ENCODE measurements at regions not wholly inside any gene's neighbourhood (a gene's known extent, or its start where the extent isn't known, plus 50 kb on each side); places are given as distances from the start of the nearest gene placed in this dataset.

GRCh38 chr4:18480928-18481327 lies 459.4 kb upstream of the LCORL start:
- no peaks in the 10 kb centered on the region for H3K4me1 ChIP-seq (ENCODE audit: control insufficient read depth in 2 of 2, insufficient read depth in 2 of 2, low read length in 2 of 2)
- no peaks in the 10 kb centered on the region for H3K27me3 ChIP-seq (ENCODE audit: control insufficient read depth in 2 of 2, insufficient read depth in 2 of 2, low read length in 2 of 2)
- H3K4me3 ChIP-seq (ENCODE audit: low read length in 2 of 2) = no peak overlapping the region
- no peak overlapping the region for H3K27ac ChIP-seq (ENCODE audit: low read depth in 2 of 2, low read length in 2 of 2)
- no peaks in the 10 kb centered on the region for H3K9me3 ChIP-seq (ENCODE audit: control insufficient read depth in 2 of 2, low read length in 2 of 2)
- H3K36me3 ChIP-seq (ENCODE audit: control insufficient read depth in 2 of 2, insufficient read depth in 2 of 2, low read length in 2 of 2) = no peaks in the 10 kb centered on the region
- no peak overlapping the region for H3K9ac ChIP-seq (ENCODE audit: low read depth in 1 of 2, low read length in 2 of 2)

DNA sequence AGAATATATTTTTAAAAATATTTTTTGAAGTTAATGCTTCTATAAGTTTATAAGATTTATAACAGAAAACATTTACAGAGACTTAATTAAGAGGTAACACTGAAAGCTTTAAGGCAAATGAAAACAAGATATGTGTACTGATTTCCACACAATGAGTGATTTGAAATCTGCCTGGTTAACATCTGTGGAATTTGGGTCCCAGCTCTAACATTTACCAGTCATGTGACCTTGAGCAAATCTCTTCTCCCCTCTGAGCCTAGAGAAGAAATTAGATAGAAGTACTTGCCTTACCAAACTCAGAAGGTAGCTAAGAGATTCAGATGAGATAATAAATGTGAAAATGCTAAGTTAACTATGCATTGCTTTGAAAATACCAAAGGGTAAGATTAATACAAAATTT lies 458.8 kb upstream of the LCORL start:
- H3K9ac ChIP-seq (ENCODE audit: low read depth in 1 of 2, low read length in 2 of 2) = no peak overlapping the region
- H3K36me3 ChIP-seq (ENCODE audit: control insufficient read depth in 2 of 2, insufficient read depth in 2 of 2, low read length in 2 of 2) = no peaks in the 10 kb centered on the region
- no peaks in the 10 kb centered on the region for H3K27me3 ChIP-seq (ENCODE audit: control insufficient read depth in 2 of 2, insufficient read depth in 2 of 2, low read length in 2 of 2)
- H3K4me1 ChIP-seq (ENCODE audit: control insufficient read depth in 2 of 2, insufficient read depth in 2 of 2, low read length in 2 of 2) = no peaks in the 10 kb centered on the region
- H3K9me3 ChIP-seq (ENCODE audit: control insufficient read depth in 2 of 2, low read length in 2 of 2) = no peaks in the 10 kb centered on the region
- no peak overlapping the region for H3K27ac ChIP-seq (ENCODE audit: low read depth in 2 of 2, low read length in 2 of 2)
- no peak overlapping the region for H3K4me3 ChIP-seq (ENCODE audit: low read length in 2 of 2)

DNA sequence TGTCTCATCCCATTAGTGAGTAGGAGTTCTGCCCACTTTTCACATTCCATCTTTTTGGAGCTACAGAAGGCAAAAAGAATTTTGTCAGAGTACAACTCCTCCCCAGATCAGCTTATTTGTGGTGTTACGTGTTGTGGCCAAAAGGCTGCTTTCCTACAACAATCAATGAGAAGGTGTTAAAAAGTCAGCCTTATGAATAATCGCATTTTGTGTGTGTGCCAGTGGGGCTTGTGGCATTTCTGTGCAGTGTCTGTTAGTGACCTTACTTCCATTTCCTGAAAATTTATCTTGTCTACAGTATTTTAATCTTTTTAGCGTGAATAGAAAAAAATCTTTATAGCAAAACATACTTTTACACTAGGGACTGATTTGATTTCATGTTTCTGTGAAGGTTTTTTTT lies 458.3 kb upstream of the LCORL start:
- Histone ChIP-seq H3K4me3 (ENCODE audit: low read length in 2 of 2) (no peak overlapping the region), H3K36me3 (ENCODE audit: control insufficient read depth in 2 of 2, insufficient read depth in 2 of 2, low read length in 2 of 2) (no peaks in the 10 kb centered on the region), H3K9ac (ENCODE audit: low read depth in 1 of 2, low read length in 2 of 2) (no peak overlapping the region), H3K4me1 (ENCODE audit: control insufficient read depth in 2 of 2, insufficient read depth in 2 of 2, low read length in 2 of 2) (no peaks in the 10 kb centered on the region), H3K27ac (ENCODE audit: low read depth in 2 of 2, low read length in 2 of 2) (no peak overlapping the region), H3K27me3 (ENCODE audit: control insufficient read depth in 2 of 2, insufficient read depth in 2 of 2, low read length in 2 of 2) (no peaks in the 10 kb centered on the region), H3K9me3 (ENCODE audit: control insufficient read depth in 2 of 2, low read length in 2 of 2) (no peaks in the 10 kb centered on the region)

- Histone ChIP-seq H3K4me1 (ENCODE audit: control insufficient read depth in 2 of 2, insufficient read depth in 2 of 2, low read length in 2 of 2) (no peaks in the 10 kb centered on the region), H3K9ac (ENCODE audit: low read depth in 1 of 2, low read length in 2 of 2) (no peak overlapping the region), H3K9me3 (ENCODE audit: control insufficient read depth in 2 of 2, low read length in 2 of 2) (no peaks in the 10 kb centered on the region), H3K36me3 (ENCODE audit: control insufficient read depth in 2 of 2, insufficient read depth in 2 of 2, low read length in 2 of 2) (no peaks in the 10 kb centered on the region), H3K27ac (ENCODE audit: low read depth in 2 of 2, low read length in 2 of 2) (no peak overlapping the region), H3K4me3 (ENCODE audit: low read length in 2 of 2) (no peak overlapping the region), H3K27me3 (ENCODE audit: control insufficient read depth in 2 of 2, insufficient read depth in 2 of 2, low read length in 2 of 2) (no peaks in the 10 kb centered on the region)
These were observed 442.5 kb upstream of the LCORL start for GRCh38 chr4:18463987-18464559.

DNA sequence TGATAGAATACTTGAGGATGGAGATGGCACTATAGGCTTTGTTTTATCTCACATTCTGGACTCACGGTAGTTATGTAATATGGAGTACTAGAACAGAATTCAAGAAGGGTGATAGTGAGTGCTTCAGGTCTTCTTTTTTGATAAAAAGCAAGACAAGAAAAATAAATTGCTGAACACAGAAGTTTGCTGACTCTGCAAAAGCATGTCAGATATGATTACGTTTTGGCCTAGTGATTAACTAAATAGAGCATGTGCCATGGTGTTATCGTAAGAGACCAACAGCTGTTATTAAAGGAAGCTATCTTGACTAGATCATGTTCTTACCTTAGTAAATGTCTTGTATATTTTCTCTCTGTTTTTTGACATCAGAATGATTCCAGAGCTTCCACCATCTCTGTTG lies 436.9 kb upstream of the LCORL start:
- Histone ChIP-seq H3K9me3 (ENCODE audit: control insufficient read depth in 2 of 2, low read length in 2 of 2) (no peaks in the 10 kb centered on the region), H3K4me3 (ENCODE audit: low read length in 2 of 2) (no peak overlapping the region), H3K36me3 (ENCODE audit: control insufficient read depth in 2 of 2, insufficient read depth in 2 of 2, low read length in 2 of 2) (no peaks in the 10 kb centered on the region), H3K9ac (ENCODE audit: low read depth in 1 of 2, low read length in 2 of 2) (no peak overlapping the region), H3K4me1 (ENCODE audit: control insufficient read depth in 2 of 2, insufficient read depth in 2 of 2, low read length in 2 of 2) (peaks cover 3 to 4% of the 10 kb centered on the region in 2 donors), H3K27me3 (ENCODE audit: control insufficient read depth in 2 of 2, insufficient read depth in 2 of 2, low read length in 2 of 2) (no peaks in the 10 kb centered on the region), H3K27ac (ENCODE audit: low read depth in 2 of 2, low read length in 2 of 2) (no peak overlapping the region)

- Histone ChIP-seq H3K9ac (ENCODE audit: low read depth in 1 of 2, low read length in 2 of 2) (no peak overlapping the region), H3K4me1 (ENCODE audit: control insufficient read depth in 2 of 2, insufficient read depth in 2 of 2, low read length in 2 of 2) (peaks cover 3 to 4% of the 10 kb centered on the region in 2 donors), H3K9me3 (ENCODE audit: control insufficient read depth in 2 of 2, low read length in 2 of 2) (no peaks in the 10 kb centered on the region), H3K4me3 (ENCODE audit: low read length in 2 of 2) (no peak overlapping the region), H3K27ac (ENCODE audit: low read depth in 2 of 2, low read length in 2 of 2) (no peak overlapping the region), H3K27me3 (ENCODE audit: control insufficient read depth in 2 of 2, insufficient read depth in 2 of 2, low read length in 2 of 2) (no peaks in the 10 kb centered on the region), H3K36me3 (ENCODE audit: control insufficient read depth in 2 of 2, insufficient read depth in 2 of 2, low read length in 2 of 2) (no peaks in the 10 kb centered on the region)
These were observed 432.8 kb upstream of the LCORL start for GRCh38 chr4:18454349-18454748.

- H3K27me3 ChIP-seq (ENCODE audit: control insufficient read depth in 2 of 2, insufficient read depth in 2 of 2, low read length in 2 of 2) = no peaks in the 10 kb centered on the region
- no peaks in the 10 kb centered on the region for H3K9me3 ChIP-seq (ENCODE audit: control insufficient read depth in 2 of 2, low read length in 2 of 2)
- no peak overlapping the region for H3K27ac ChIP-seq (ENCODE audit: low read depth in 2 of 2, low read length in 2 of 2)
- H3K9ac ChIP-seq (ENCODE audit: low read depth in 1 of 2, low read length in 2 of 2) = no peak overlapping the region
- no peak overlapping the region for H3K4me3 ChIP-seq (ENCODE audit: low read length in 2 of 2)
- no peaks in the 10 kb centered on the region for H3K4me1 ChIP-seq (ENCODE audit: control insufficient read depth in 2 of 2, insufficient read depth in 2 of 2, low read length in 2 of 2)
- no peaks in the 10 kb centered on the region for H3K36me3 ChIP-seq (ENCODE audit: control insufficient read depth in 2 of 2, insufficient read depth in 2 of 2, low read length in 2 of 2)
These were observed 423.6 kb upstream of the LCORL start for GRCh38 chr4:18445110-18445509.

- H3K9ac ChIP-seq (ENCODE audit: low read depth in 1 of 2, low read length in 2 of 2) = no peak overlapping the region
These were observed 422.7 kb upstream of the LCORL start for GRCh38 chr4:18444206-18444605.

GRCh38 chr4:18442957-18443356 lies 421.4 kb upstream of the LCORL start:
- Histone ChIP-seq H3K27me3 (ENCODE audit: control insufficient read depth in 2 of 2, insufficient read depth in 2 of 2, low read length in 2 of 2) (no peaks in the 10 kb centered on the region), H3K9ac (ENCODE audit: low read depth in 1 of 2, low read length in 2 of 2) (no peak overlapping the region), H3K4me1 (ENCODE audit: control insufficient read depth in 2 of 2, insufficient read depth in 2 of 2, low read length in 2 of 2) (no peaks in the 10 kb centered on the region), H3K4me3 (ENCODE audit: low read length in 2 of 2) (no peak overlapping the region), H3K36me3 (ENCODE audit: control insufficient read depth in 2 of 2, insufficient read depth in 2 of 2, low read length in 2 of 2) (no peaks in the 10 kb centered on the region), H3K27ac (ENCODE audit: low read depth in 2 of 2, low read length in 2 of 2) (no peak overlapping the region), H3K9me3 (ENCODE audit: control insufficient read depth in 2 of 2, low read length in 2 of 2) (no peaks in the 10 kb centered on the region)

More at GRCh38 chr4:18444206-18444605, 422.7 kb upstream of the LCORL start:
- no peak overlapping the region for H3K27ac ChIP-seq (ENCODE audit: low read depth in 2 of 2, low read length in 2 of 2)
- no peaks in the 10 kb centered on the region for H3K4me1 ChIP-seq (ENCODE audit: control insufficient read depth in 2 of 2, insufficient read depth in 2 of 2, low read length in 2 of 2)
- H3K9me3 ChIP-seq (ENCODE audit: control insufficient read depth in 2 of 2, low read length in 2 of 2) = no peaks in the 10 kb centered on the region
- H3K4me3 ChIP-seq (ENCODE audit: low read length in 2 of 2) = no peak overlapping the region
- no peaks in the 10 kb centered on the region for H3K27me3 ChIP-seq (ENCODE audit: control insufficient read depth in 2 of 2, insufficient read depth in 2 of 2, low read length in 2 of 2)
- no peaks in the 10 kb centered on the region for H3K36me3 ChIP-seq (ENCODE audit: control insufficient read depth in 2 of 2, insufficient read depth in 2 of 2, low read length in 2 of 2)

GRCh38 chr4:18441676-18442075 lies 420.1 kb upstream of the LCORL start:
- no peak overlapping the region for H3K4me3 ChIP-seq (ENCODE audit: low read length in 2 of 2)
- no peaks in the 10 kb centered on the region for H3K9me3 ChIP-seq (ENCODE audit: control insufficient read depth in 2 of 2, low read length in 2 of 2)
- no peaks in the 10 kb centered on the region for H3K27me3 ChIP-seq (ENCODE audit: control insufficient read depth in 2 of 2, insufficient read depth in 2 of 2, low read length in 2 of 2)
- no peak overlapping the region for H3K9ac ChIP-seq (ENCODE audit: low read depth in 1 of 2, low read length in 2 of 2)
- H3K27ac ChIP-seq (ENCODE audit: low read depth in 2 of 2, low read length in 2 of 2) = no peak overlapping the region
- H3K36me3 ChIP-seq (ENCODE audit: control insufficient read depth in 2 of 2, insufficient read depth in 2 of 2, low read length in 2 of 2) = no peaks in the 10 kb centered on the region
- no peaks in the 10 kb centered on the region for H3K4me1 ChIP-seq (ENCODE audit: control insufficient read depth in 2 of 2, insufficient read depth in 2 of 2, low read length in 2 of 2)

DNA sequence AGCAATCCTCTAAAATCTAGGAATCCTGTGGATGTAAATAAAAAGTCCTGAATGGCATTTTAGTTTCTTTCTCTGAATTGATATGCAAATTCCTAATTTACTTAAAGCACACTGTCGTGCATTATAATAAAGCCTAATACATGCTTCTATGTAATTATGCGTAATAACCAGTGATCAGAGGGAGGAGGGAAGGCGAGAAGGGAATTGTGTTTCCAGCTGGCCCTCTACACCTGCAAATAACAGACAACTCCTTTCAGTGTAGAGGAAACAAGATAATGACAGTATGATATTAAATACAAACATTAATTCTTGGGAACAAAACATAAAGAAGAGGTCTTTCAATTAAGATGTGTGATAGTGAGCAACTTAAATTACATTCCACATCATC lies 419.6 kb upstream of the LCORL start:
- H3K4me3 ChIP-seq (ENCODE audit: low read length in 2 of 2) = no peak overlapping the region
- H3K27ac ChIP-seq (ENCODE audit: low read depth in 2 of 2, low read length in 2 of 2) = no peak overlapping the region
- no peaks in the 10 kb centered on the region for H3K27me3 ChIP-seq (ENCODE audit: control insufficient read depth in 2 of 2, insufficient read depth in 2 of 2, low read length in 2 of 2)
- no peaks in the 10 kb centered on the region for H3K4me1 ChIP-seq (ENCODE audit: control insufficient read depth in 2 of 2, insufficient read depth in 2 of 2, low read length in 2 of 2)
- no peaks in the 10 kb centered on the region for H3K9me3 ChIP-seq (ENCODE audit: control insufficient read depth in 2 of 2, low read length in 2 of 2)
- H3K36me3 ChIP-seq (ENCODE audit: control insufficient read depth in 2 of 2, insufficient read depth in 2 of 2, low read length in 2 of 2) = no peaks in the 10 kb centered on the region
- H3K9ac ChIP-seq (ENCODE audit: low read depth in 1 of 2, low read length in 2 of 2) = no peak overlapping the region

All from mucosa of rectum (tissue), 2 donors.